Activated T-cell treated with anti-CD3 and anti-CD28 coated beads, Interleukin-2, amount 50 U/mL, for 1 hour (primary cell): ENCODE measurements at regions not wholly inside any gene's neighbourhood (a gene's known extent, or its start where the extent isn't known, plus 50 kb on each side); places are given as distances from the start of the nearest gene placed in this dataset.
"Not testable (repeated sequence)": the region's sequence is repeated elsewhere in the genome, so short reads cannot be mapped to it uniquely, and the experiment has no call there.

Experiments
- DNase-seq: peaks from one replicate; pipeline ENCODE4 v3.0.0-alpha.2; 2020

GRCh38 chrX:134045372-134045771 lies 60.0 kb upstream of the GPC3 start:
- not testable (repeated sequence) for DNase-seq

- DNase-seq: not testable (repeated sequence)
Measured at GRCh38 chrX:134067107-134067506, 81.7 kb upstream of the GPC3 start.

GRCh38 chrX:134071899-134072298 lies 86.5 kb upstream of the GPC3 start:
- DNase-seq: not testable (repeated sequence)

GRCh38 chrX:134073341-134073740 lies 87.9 kb upstream of the GPC3 start:
- no peak for DNase-seq

GRCh38 chrX:134074151-134074550 lies 88.8 kb upstream of the GPC3 start:
- no peak for DNase-seq

- DNase-seq: no peak
Measured at GRCh38 chrX:134075894-134076718, 90.7 kb upstream of the GPC3 start.

DNA sequence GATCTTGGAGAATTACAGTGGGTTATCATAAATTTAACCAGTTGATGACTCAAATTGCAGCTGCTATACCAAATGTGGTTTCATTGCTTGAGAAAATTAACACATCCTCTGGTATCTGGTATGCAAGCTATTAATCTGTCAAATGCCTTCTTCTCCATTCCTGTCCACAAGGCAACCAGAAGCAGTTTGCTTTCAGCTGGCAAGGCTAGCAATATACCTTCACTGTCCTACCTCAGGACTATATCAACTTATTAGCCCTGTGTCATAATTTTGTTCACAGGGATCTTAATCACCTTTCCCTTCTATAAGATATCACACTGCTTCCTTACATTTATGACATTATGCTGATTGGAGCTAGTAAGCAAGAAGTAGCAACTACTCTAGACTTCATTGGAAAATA lies 110.0 kb upstream of the GPC3 start:
- no peak for DNase-seq

DNA sequence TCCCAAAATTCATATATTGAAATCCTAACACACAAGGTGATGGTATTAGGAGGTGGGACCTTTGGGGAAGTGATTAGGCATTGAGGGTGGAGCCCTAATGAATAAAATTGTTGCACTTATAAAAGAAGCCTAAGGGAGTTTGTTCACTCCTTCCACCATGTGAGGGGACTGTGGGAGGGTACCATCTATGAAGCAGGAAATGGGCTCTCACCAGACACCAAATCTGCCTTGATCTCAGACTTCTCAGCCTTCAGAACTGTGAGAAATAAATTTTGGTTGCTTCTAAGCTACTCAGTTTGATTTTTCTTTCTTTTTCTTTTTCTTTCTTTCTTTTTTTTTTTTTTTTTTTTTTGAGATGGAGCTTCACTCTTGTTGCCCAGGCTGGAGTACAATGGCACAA lies 116.2 kb upstream of the GPC3 start:
- no peak for DNase-seq

DNA sequence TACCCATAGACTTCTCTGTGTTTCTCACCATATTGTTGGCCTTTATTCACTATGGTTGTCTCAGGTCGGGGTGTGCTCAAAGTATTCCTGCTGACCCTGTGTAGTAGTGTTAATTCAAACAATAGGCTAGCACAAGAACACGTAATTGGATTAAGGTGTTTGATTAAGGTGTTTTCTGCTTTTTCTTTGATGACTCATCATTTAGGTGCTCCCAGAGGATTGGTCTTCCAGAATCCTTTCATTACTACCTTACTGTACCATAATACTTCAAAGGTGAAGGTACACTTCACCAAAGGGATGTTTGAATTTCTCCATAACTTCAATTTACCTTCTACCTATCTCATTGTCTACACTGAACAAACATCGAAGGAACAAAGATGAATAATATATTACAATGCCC lies 121.7 kb upstream of the CCDC160 start:
- no peak for DNase-seq

- no peak for DNase-seq
Measured at GRCh38 chrX:134137341-134137740, 99.6 kb upstream of the CCDC160 start.

- no peak for DNase-seq
Measured at GRCh38 chrX:134139090-134139489, 97.9 kb upstream of the CCDC160 start.

DNA sequence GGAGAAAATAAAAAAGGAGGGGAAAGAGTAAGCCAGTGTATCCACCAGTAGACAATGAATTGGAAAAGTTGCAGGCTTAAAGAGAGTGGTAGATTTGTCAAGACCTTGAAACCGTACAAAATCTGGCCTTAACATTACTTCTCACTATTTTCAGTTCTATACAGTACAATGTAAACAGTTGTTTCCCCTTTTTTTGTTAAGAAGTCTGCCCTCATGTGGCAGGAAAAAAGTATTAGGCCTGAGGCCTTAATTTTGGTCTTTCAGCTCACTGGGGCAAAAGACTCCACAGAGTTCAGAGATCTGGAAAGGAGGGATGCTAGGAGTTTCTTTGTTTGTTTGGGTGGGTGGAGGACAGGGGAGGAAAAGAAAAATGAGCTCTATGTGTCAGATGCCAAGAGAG lies 92.8 kb upstream of the CCDC160 start:
- no peak for DNase-seq

DNA sequence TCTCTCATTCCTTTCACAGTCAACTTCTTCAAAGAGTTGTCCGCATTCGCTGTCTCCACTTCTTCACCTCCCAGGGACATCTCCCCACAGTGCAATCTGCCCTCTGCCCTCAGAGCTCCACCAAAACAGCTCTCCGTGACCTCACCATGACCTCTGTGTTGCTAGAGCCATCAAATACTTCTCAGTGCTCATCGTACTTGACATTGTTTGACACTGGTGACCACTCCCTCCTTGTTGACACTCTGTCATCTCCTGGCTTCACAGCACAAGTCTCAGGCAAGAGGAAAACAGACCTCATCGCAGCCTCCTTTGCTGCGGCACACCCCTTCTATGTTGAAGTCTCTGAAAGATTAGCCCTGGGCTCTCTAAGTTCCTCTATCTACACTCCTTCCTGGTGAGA lies 90.5 kb upstream of the CCDC160 start:
- DNase-seq: no peak

DNA sequence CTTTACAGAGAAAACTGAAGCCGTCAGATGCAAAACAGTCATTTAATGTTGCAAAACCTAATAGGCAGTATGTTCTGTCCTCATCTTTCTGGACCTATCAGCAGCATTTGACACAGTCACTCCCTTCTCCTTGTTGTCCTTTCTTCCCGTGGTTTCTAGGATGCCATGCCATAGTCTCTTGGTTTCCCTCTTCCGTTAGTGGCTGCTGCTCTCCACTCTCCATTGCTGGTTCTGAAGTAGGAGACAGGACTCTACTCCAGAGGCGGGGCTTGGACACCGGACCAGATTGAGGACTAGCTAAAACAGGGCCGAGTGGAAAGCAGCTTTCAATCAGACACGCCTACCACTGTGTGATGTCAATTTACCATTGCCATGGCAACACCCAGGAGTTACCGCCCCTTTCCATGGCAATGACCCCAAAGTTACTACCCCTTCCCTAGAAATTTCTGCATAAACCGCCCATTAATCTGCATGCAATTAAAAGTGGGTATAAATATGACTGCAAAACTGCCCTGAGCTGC lies 88.8 kb upstream of the CCDC160 start:
- DNase-seq: no peak

DNA sequence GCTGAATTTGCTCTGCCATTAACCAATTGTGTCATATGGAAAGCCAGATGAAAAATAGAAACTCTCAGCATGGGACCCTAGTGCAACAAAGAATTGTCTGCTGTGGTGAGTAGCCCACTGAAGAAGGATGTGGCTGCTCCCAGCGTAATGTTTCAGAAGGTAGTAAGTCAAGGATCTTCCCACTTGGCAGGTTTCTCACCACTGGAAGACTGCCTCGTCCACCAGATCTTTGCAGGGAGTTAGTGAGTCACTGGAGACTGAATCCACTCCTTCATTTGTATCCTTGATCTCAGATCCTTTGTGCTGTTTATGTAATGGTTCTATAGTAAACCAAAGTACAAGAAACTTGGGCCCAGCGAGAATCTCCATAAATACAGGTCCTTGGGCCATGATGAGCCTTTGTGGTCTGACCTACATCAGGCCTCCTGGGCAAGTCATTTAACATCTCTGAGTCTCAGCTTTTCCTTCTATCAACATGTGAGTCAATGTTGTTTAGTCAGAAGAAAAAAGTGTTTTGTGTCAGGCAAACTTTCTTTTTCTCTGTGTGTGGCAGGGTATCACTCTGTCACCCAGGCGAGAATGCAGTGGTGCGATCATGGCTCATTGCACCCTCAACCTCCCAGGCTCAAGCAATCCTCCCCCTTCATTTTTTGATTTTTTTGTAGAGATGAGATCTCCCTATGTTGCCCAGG lies 78.0 kb upstream of the CCDC160 start:
- DNase-seq: no peak

DNA sequence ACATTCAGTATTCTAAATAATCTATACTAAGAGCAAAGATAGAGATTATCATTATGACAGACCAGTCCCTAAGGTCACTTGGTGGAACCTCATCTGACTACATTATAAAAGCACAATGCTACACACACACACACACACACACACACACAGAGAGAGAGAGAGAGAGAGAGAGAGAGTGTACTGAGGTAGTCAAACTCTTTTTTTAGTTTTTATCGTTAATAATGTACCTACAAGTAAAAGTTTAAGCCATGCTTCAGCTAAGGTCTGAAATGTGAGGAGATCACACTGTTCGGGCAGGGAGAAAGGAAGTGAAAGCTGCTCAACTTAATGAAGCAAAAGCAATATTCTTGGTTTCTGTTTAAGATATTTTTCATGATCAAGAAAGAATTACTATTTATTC lies 75.8 kb upstream of the CCDC160 start:
- no peak for DNase-seq

DNA sequence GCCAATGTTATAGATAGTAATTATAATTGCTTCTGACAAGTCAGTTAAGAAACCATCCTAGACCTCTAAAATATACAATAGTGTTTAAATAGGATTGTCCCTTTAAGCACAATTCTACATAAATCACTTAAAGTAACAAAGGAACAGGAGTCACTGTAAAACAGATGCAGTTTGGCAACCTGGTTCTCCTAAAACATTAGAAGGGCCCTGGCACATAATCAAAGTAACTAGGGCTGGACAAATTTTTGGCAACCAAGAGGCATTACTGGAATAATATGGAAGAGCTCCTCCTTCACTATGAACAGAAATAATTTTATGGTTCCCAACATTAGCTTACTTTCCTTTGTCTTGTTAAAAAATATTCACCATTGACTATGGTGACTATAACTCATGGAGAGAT lies 75.0 kb upstream of the CCDC160 start:
- DNase-seq: no peak

GRCh38 chrX:134163836-134164235 lies 73.1 kb upstream of the CCDC160 start:
- DNase-seq: no peak

DNA sequence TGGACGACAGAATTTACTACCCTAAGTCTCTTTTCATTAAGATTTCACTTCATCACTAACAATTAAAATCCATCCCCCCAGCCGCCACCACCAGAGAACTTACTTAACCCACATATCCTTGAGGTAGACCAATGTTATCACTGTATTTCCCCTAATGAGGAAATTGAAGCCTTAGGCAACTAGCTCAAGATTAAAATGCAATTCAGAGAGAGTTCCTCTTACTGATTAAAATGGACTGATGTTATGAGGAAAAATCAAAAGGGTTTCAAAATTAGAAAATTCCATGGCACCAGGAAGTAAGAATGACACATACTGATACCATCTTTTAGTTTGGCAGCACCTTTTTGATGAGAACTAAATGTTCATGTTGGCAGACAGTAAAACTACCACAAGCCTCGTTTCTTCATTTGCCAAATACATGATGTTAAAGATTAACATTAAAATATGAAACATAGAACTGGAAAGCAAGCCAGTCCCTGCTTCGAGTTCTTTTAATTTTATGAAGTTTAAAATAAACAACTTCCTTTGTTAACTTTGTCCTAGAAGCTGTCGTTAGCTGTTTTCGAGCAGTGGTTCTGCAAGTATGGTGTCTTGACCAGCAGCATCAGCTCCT lies 69.3 kb upstream of the CCDC160 start:
- no peak for DNase-seq

DNA sequence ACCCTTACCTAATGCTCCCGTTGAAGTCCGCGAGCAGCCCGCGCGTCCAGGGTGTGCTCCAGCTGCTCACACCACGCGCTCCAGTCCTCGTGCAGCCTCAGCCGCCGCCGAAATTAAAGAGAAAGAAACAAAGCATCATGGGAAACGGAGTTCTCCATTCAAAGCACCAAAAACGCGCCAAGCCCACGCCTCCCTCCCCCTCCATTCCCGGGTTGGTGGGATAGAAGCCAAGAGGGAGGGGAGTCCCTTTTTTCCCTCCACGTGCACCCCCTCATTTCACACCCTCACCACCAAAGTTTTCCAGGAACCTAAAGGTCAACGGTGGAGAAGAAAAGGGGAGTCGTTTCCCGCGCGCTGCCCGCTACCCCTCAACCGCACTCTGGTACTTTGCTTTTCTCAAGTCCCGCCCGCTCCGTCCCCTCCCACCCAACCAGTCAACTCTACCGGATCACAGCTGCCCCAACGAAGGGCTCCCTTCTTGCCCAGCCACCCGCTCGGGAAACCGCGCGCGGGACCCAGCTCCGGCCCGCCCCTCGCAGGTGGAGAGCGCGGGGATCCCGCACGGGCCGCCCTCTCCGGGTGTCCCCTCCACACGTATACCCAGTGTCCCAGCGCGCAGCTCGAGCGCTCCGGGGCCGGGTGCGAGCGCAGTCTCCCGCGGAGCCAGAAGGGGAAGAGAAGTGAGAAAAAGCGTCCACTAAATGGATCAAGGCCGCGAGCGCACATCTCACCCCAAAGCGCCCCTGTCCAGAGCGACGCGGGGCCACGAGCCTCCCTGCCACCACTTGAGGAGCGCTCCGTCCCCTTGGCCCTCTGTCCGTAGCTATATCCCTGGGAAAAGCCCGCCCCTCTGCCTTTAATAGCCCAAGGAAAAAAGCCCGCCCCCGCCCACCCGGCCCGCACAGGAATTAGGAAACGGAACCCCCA lies 65.1 kb upstream of the CCDC160 start:
- peak; percentile 33 for DNase-seq

DNA sequence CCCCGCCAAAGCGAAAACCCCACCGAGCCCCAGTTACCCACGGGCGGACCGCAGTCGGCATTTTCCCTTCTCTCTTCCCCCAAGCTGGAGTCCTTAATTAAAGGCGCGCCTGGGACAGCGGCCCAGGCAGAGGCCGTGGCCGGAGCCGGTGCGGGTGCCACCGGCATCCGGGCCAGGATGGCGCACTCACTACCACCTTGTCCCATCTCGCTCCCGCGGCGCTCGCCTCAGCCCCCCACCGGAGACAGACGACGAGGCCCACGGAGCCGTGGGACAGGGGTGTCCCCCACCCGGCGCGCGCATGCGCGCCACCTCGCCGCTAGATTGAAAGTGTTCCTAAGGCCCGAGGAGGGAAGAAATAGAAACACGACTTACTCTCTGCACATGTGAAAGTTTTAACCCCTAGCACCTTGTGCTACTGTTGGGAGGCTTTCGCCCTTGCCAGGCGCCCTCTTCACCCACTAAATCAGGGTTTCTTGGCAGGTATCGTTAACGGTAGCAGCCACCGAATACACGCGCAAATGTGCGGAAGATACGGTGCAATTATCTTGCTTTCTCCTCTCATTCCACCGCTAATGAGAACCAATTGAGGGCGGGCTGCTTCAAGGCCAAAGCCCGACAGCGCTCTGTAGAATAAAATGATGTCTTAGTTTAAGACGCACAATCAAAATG lies 64.3 kb upstream of the CCDC160 start:
- DNase-seq: peak; percentile 53
